Thyroid gland (tissue), 4 donors: ENCODE measurements at regions not wholly inside any gene's neighbourhood (a gene's known extent, or its start where the extent isn't known, plus 50 kb on each side); places are given as distances from the start of the nearest gene placed in this dataset.

Source experiments
- POLR2A ChIP-seq, 2 donors: fragments of 450-650 bp; IDR thresholded peaks; one replicate each; pipeline ENCODE4 v1.6.1; 2017; ENCODE audit warnings: antibody characterized with exemption in 2 of 2, mild to moderate bottlenecking in 2 of 2, moderate library complexity in 1 of 2
- TF ChIP-seq, protein P1 (sequence below), 6 experiments: fragments of 200-600 bp in 3 of 6; fragments of 450-650 bp in 3 of 6; sonication (generic) in 3 of 6; IDR thresholded peaks; one replicate each; pipeline ENCODE4 v1.5.1; 2016 to 2019; ENCODE audit warnings: antibody characterized with exemption in 6 of 6, mild to moderate bottlenecking in 2 of 6, inconsistent platforms in 1 of 6, moderate library complexity in 1 of 6

DNA sequence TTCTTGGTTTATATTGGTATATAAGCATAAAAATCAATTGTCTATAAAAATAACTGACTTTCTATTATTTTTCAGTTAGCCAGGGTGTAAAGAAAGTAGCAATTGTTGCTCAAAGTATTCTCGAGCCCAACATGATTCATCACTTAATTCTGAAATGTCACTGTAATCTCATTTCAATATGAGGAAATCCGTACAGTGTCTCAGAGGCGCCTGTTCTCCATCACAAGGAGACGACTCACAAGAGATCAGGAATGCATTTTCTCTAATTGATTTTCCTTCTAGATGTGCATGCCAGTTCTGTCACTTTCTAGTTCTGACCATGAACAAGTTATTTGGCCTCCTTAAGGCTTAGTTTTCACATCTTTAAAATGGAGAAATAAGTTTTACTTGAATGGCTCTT lies 753.1 kb downstream of the MAFB start:
- TF ChIP-seq, protein P1, sequence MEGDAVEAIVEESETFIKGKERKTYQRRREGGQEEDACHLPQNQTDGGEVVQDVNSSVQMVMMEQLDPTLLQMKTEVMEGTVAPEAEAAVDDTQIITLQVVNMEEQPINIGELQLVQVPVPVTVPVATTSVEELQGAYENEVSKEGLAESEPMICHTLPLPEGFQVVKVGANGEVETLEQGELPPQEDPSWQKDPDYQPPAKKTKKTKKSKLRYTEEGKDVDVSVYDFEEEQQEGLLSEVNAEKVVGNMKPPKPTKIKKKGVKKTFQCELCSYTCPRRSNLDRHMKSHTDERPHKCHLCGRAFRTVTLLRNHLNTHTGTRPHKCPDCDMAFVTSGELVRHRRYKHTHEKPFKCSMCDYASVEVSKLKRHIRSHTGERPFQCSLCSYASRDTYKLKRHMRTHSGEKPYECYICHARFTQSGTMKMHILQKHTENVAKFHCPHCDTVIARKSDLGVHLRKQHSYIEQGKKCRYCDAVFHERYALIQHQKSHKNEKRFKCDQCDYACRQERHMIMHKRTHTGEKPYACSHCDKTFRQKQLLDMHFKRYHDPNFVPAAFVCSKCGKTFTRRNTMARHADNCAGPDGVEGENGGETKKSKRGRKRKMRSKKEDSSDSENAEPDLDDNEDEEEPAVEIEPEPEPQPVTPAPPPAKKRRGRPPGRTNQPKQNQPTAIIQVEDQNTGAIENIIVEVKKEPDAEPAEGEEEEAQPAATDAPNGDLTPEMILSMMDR (IDR thresholded peaks at IDR 0.05): no peak
- no peak for TF ChIP-seq POLR2A (IDR thresholded peaks at IDR 0.05)
